BLaER1 (cell line): ENCODE measurements at regions not wholly inside any gene's neighbourhood (a gene's known extent, or its start where the extent isn't known, plus 50 kb on each side); places are given as distances from the start of the nearest gene placed in this dataset.
"Not testable (repeated sequence)": the region's sequence is repeated elsewhere in the genome, so short reads cannot be mapped to it uniquely, and the experiment has no call there.

ENCODE experiments used
- H3K27ac ChIP-seq: shearing (Covaris generic); formaldehyde crosslinking; 2 replicates; pipeline ENCODE4 v1.8.1; 2022
- H3K27me3 ChIP-seq: shearing (Covaris generic); formaldehyde crosslinking; 2 replicates; pipeline ENCODE4 v1.8.1; 2022
- H3K36me3 ChIP-seq: shearing (Covaris generic); formaldehyde crosslinking; 2 replicates; pipeline ENCODE4 v1.8.1; 2022
- H3K4me1 ChIP-seq: shearing (Covaris generic); formaldehyde crosslinking; 2 replicates; pipeline ENCODE4 v1.8.1; 2022
- H3K4me2 ChIP-seq: shearing (Covaris generic); formaldehyde crosslinking; 2 replicates; pipeline ENCODE4 v1.8.1; 2022
- H3K4me3 ChIP-seq: shearing (Covaris generic); formaldehyde crosslinking; 2 replicates; pipeline ENCODE4 v1.8.1; 2022
- H3K9ac ChIP-seq: shearing (Covaris generic); formaldehyde crosslinking; 2 replicates; pipeline ENCODE4 v1.8.1; 2022
- H3K9me3 ChIP-seq: shearing (Covaris generic); formaldehyde crosslinking; 2 replicates; pipeline ENCODE4 v1.8.1; 2022
- H4K20me1 ChIP-seq: shearing (Covaris generic); formaldehyde crosslinking; 2 replicates; pipeline ENCODE4 v1.8.1; 2022
- Cebpa-rat ChIP-seq: shearing (Covaris generic); IDR thresholded peaks from 2 replicates; pipeline ENCODE4 v1.8.1; 2022

DNA sequence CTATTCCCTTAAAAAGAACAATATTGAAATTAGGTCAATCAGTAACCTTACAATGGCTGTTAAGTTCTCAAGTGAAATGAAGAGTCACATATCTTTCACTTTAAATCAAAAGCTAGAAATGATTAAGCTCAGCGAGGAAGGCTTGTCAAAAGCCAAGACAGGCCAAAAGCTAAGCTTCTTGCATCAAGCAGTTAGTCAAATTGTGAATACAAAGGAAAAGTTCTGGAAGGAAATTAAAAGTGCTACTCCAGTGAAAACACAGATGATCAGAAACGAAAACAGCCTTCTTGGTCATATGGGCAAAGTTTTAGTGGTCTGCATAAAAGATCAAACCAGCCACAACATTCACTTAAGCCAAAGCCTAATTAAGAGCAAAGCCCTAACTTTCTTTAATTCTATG, 402.6 kb upstream of the ZEB2 start:
- no peaks in the 10 kb centered on the region for H3K36me3 ChIP-seq
- peaks cover 27% of the 10 kb centered on the region for H3K9me3 ChIP-seq
- no peak overlapping the region for H3K4me3 ChIP-seq
- H3K27ac ChIP-seq = no peak overlapping the region
- TF ChIP-seq Cebpa-rat = no peak
- H3K27me3 ChIP-seq = no peaks in the 10 kb centered on the region
- peaks cover 20% of the 10 kb centered on the region for H3K4me1 ChIP-seq
- no peak overlapping the region for H3K9ac ChIP-seq
- no peaks in the 10 kb centered on the region for H4K20me1 ChIP-seq
- 0 out of 2 replicates have a peak overlapping the region, but pooled peaks have one; percentile 2 for H3K4me2 ChIP-seq

DNA sequence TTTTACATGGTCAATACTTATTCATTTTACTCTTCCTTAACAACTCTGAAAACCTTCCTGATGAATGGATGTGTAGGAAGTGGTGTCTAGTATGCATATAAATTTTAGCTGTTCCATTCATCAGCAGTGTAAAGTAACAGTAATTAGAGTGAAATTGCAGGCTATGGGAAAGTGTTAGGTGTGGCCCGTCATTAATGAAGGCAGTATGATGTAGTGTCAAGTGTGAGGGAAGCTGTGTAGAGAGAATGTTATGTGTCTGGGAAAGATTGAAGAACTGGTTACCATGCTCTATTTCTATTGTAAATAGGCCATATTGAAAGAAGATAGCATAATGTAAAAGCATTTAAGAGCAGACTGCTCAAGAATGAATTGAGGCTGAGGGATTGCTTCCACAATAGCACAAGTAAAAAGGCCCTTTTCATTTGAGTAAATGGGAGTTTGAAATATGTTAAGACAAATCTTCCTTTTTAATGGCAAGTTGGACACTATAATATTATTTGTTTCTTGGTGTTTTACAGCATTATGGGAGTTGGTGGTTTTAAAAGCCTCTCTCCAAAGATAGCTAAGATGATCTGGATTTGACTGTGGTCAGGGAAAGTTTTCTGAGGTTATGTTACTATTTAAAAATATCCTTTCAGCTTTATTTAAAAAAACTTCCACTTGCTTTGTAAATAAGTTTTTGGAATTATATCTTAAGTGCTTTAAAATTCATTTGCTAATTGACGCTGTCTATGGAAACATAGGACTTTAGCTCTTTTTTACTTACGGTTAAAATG, 401.0 kb upstream of the ZEB2 start:
- Histone ChIP-seq H3K4me1 (peaks cover 20% of the 10 kb centered on the region), H3K27ac (no peak overlapping the region), H3K27me3 (no peaks in the 10 kb centered on the region), H3K4me2 (peak overlapping the region; percentile 29), H3K36me3 (no peaks in the 10 kb centered on the region), H3K9me3 (peaks cover 19% of the 10 kb centered on the region), H3K9ac (no peak overlapping the region), H4K20me1 (no peaks in the 10 kb centered on the region), H3K4me3 (no peak overlapping the region)
- no peak for TF ChIP-seq Cebpa-rat

DNA sequence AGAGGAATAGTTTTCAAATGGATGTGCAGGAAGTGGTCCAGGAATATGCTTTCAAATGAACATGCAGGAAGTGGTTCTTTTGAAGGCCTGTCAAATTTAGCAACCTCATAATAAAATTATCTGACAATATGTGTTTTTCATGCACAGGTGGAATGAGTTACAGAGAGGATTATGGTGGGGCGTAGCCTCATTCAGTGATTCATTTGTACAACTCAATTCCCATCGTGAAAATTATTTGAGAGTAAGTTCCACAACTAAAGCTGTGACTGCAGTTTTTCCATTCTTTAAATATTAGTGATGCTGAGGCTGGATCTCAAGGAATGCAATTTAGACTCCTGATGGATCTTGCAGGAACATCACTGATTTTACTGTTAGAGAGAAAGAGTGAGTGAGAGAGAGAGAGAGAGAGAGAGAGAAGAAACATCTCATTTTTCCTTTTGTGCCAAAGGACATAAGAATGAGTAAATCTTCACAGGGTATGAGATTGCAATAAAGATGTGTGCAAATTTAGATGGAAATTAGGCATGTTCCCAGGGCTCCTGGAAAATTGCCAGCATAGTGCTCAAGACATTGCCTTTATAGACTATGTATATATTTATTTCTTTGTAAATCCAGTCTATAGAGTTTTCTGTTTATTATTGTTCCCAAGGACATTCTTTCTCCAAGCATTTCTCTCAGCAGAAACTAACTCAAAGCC, 394.9 kb upstream of the ZEB2 start:
- no peak overlapping the region for H3K27ac ChIP-seq
- no peak overlapping the region for H3K4me3 ChIP-seq
- no peaks in the 10 kb centered on the region for H3K27me3 ChIP-seq
- no peaks in the 10 kb centered on the region for H4K20me1 ChIP-seq
- H3K9me3 ChIP-seq = no peaks in the 10 kb centered on the region; the same call in 1 of the 2 replicates
- peaks cover 8% of the 10 kb centered on the region; the same call in 1 of the 2 replicates for H3K4me1 ChIP-seq
- no peak overlapping the region for H3K9ac ChIP-seq
- no peak for TF ChIP-seq Cebpa-rat
- H3K36me3 ChIP-seq = no peaks in the 10 kb centered on the region
- no peak overlapping the region for H3K4me2 ChIP-seq

DNA sequence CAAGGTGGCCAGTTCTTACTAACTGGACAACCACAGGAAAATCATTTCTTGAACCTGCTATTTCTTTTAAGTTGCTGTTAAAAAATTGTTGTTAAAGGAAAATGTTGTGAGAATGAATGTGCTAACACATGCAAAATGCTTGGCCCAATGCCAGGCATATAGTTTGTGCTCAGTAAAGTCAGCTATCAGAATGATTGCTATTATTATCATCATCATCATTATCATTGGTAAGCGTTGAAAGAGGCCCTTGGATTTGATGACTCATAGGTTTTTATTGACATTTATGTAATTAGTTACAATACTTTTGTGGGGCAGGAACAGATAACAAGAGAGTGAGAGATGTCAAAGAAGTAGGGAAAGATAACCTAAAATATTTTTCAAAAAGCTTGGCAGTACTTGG, 394.2 kb upstream of the ZEB2 start:
- no peaks in the 10 kb centered on the region for H3K36me3 ChIP-seq
- H3K4me1 ChIP-seq = peaks cover 8% of the 10 kb centered on the region; the same call in 1 of the 2 replicates
- no peak overlapping the region for H3K4me3 ChIP-seq
- no peaks in the 10 kb centered on the region for H4K20me1 ChIP-seq
- no peak overlapping the region for H3K27ac ChIP-seq
- no peaks in the 10 kb centered on the region for H3K27me3 ChIP-seq
- TF ChIP-seq Cebpa-rat = no peak
- H3K4me2 ChIP-seq = no peak overlapping the region
- H3K9me3 ChIP-seq = no peaks in the 10 kb centered on the region; the same call in 1 of the 2 replicates
- H3K9ac ChIP-seq = no peak overlapping the region

DNA sequence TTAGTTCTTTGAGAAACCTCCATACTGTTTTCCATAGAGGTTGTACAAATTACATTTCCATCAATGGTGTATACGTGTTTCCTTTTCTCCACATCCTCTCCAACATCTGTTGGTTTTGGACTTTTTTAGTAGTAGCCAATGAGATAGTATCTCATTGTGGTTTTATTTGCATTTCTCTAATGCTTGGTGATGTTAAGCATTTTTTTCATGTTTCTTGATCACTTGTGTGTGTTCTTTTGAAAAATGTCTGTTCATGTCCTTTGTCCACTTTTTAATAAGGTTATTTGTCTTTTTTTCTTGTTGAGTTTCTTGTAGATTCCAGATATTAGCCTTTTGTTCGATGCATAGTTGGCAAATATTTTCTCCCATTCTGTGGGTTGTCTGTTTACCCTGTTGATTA, 392.3 kb upstream of the ZEB2 start:
- Histone ChIP-seq H3K4me3 (no peak overlapping the region), H3K36me3 (no peaks in the 10 kb centered on the region), H3K9ac (no peak overlapping the region), H3K27ac (no peak overlapping the region), H3K27me3 (no peaks in the 10 kb centered on the region), H3K4me2 (no peak overlapping the region), H3K4me1 (peaks cover 8% of the 10 kb centered on the region; the same call in 1 of the 2 replicates), H3K9me3 (no peaks in the 10 kb centered on the region), H4K20me1 (no peaks in the 10 kb centered on the region)
- no peak for TF ChIP-seq Cebpa-rat

DNA sequence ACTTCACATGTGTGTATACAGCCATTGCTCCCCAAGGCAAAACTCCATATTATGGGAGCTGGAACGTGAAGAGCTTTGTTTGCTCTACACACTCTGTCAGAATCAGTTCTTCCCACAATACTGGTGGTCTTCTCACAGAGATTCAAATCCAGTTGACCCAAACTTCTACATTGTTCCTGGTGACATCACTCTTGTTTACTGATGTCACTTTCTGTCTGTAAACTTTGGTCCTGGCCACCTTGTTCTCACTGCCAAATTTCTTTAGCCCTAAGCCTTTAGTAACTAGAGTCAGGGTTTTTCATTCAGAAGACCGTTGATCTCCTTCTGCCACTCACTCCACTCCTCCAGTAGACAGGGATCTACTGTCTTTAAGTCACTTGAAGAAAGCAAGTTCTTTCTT, 386.0 kb upstream of the ZEB2 start:
- Histone ChIP-seq H3K9me3 (0 out of 2 replicates have a peak, but pooled peaks cover 3% of the 10 kb centered on the region), H3K4me2 (no peak overlapping the region), H3K4me3 (no peak overlapping the region), H3K9ac (no peak overlapping the region), H3K27me3 (no peaks in the 10 kb centered on the region), H3K4me1 (no peaks in the 10 kb centered on the region), H4K20me1 (no peaks in the 10 kb centered on the region), H3K36me3 (no peaks in the 10 kb centered on the region), H3K27ac (no peak overlapping the region)
- no peak for TF ChIP-seq Cebpa-rat

DNA sequence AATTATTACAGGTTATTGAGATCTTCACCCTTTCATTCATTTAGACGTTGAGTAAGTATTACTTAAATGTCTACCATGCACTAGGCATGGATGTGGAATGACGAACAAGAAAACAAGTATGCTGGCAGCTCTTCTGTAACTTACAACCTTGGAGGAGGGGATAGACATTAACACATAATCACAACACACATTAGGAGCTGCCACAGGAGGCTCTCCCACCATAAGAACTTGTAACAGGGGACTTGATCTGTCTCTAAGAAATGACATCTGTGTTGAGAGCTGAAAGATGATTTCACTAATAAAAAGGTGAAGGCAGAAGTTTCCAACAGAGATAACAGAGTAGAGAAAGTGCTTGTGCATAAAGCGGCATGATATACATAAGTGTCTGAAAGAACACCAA, 384.7 kb upstream of the ZEB2 start:
- Histone ChIP-seq H3K4me3 (no peak overlapping the region), H3K9me3 (0 out of 2 replicates have a peak, but pooled peaks cover 3% of the 10 kb centered on the region), H3K9ac (no peak overlapping the region), H3K27me3 (no peaks in the 10 kb centered on the region), H4K20me1 (no peaks in the 10 kb centered on the region), H3K36me3 (no peaks in the 10 kb centered on the region), H3K4me1 (no peaks in the 10 kb centered on the region), H3K4me2 (no peak overlapping the region), H3K27ac (no peak overlapping the region)
- no peak for TF ChIP-seq Cebpa-rat

DNA sequence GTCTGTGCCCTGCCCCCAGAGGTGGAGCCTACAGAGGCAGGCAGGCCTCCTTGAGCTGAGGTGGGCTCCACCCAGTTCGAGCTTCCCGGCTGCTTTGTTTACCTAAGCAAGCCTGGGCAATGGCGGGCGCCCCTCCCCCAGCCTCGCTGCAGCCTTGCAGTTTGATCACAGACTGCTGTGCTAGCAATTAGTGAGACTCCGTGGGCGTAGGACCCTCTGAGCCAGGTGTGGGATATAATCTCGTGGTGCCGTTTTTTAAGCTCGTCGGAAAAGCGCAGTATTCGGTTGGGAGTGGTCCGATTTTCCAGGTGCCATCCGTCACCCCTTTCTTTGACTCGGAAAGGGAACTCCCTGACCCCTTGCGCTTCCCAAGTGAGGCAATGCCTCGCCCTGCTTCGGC, 383.1 kb upstream of the ZEB2 start:
- H4K20me1 ChIP-seq, H3K4me2 ChIP-seq, H3K9me3 ChIP-seq, H3K9ac ChIP-seq, H3K27ac ChIP-seq, H3K4me3 ChIP-seq, H3K4me1 ChIP-seq, H3K36me3 ChIP-seq, H3K27me3 ChIP-seq: not testable (repeated sequence)

DNA sequence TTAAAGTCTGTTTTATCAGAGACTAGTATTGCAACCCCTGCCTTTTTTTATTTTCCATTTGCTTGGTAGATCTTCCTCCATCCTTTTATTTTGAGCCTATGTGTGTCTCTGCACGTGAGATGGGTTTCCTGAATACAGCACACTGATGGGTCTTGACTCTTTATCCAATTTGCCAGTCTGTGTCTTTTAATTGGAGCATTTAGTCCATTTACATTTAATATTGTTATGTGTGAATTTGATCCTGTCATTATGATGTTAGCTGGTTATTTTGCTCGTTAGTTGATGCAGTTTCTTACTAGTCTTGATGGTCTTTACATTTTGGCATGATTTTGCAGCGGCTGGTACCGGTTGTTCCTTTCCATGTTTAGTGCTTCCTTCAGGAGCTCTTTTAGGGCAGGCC, 381.5 kb upstream of the ZEB2 start:
- H3K27ac ChIP-seq, H3K9me3 ChIP-seq, H3K4me1 ChIP-seq, H3K9ac ChIP-seq, H3K4me3 ChIP-seq, H3K4me2 ChIP-seq, H3K36me3 ChIP-seq, H3K27me3 ChIP-seq, H4K20me1 ChIP-seq: not testable (repeated sequence)

DNA sequence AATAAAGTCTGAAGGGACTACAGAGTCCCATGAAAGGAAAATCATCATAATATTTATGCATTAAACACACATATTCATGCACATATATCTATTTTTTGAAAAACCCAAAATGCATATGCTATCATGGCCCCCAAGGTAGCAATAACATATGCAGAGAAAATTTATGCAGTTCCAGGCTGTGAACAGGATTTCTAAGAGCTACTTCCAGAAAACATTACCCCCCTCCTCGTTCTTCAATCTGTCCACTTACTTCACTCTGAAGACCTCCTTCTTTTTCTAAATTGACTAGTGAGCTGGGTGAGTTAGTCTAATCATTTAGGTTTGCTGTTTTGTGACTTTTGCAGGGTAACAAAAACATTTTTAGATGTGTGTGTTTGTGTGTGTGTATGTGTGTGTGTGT, 376.4 kb upstream of the ZEB2 start:
- no peak for TF ChIP-seq Cebpa-rat
- Histone ChIP-seq H3K9me3 (no peaks in the 10 kb centered on the region), H3K9ac (no peak overlapping the region)

More for the DNA sequence above, 376.4 kb upstream of the ZEB2 start:
- no peaks in the 10 kb centered on the region for H4K20me1 ChIP-seq
- peaks cover 8% of the 10 kb centered on the region for H3K4me1 ChIP-seq
- no peak overlapping the region for H3K27ac ChIP-seq
- H3K4me3 ChIP-seq = no peak overlapping the region
- no peaks in the 10 kb centered on the region for H3K27me3 ChIP-seq
- H3K36me3 ChIP-seq = no peaks in the 10 kb centered on the region
- no peak overlapping the region for H3K4me2 ChIP-seq
